GM23338 (cell line): ENCODE measurements at regions not wholly inside any gene's neighbourhood (a gene's known extent, or its start where the extent isn't known, plus 50 kb on each side); places are given as distances from the start of the nearest gene placed in this dataset.

Experiments used
- ATAC-seq: fragments of 200-7000 bp; cut with Tn5 transposase; 3 replicates; pipeline ENCODE4 v1.9.1; 2020
- DNase-seq: peaks from one replicate; pipeline ENCODE4 v3.0.0-alpha.2; 2015; ENCODE audit warnings: low spot score
- H2AFZ ChIP-seq: fragments of 200-600 bp; sonication (generic); 2 replicates; pipeline ENCODE4 v1.8.0; 2016; ENCODE audit warnings: antibody characterized with exemption, mild to moderate bottlenecking, moderate library complexity
- H3F3A ChIP-seq: fragments of 200-600 bp; sonication (generic); replicated peaks from 2 replicates; pipeline ENCODE4 v1.8.0; 2017; ENCODE audit warnings: antibody characterized with exemption, mixed run types, low read depth
- H3K27ac ChIP-seq: fragments of 200-600 bp; sonication (generic); 2 replicates; pipeline ENCODE4 v1.6.1; 2016; ENCODE audit warnings: low read depth
- H3K27me3 ChIP-seq: fragments of 200-600 bp; sonication (generic); 2 replicates; pipeline ENCODE4 v1.8.0; 2016; ENCODE audit warnings: mild to moderate bottlenecking, mixed run types, moderate library complexity; ENCODE audit not compliant: insufficient read depth
- H3K36me3 ChIP-seq: fragments of 200-600 bp; sonication (generic); 2 replicates; pipeline ENCODE4 v1.8.0; 2016; ENCODE audit warnings: mild to moderate bottlenecking; ENCODE audit not compliant: insufficient read depth
- H3K4me1 ChIP-seq: fragments of 200-600 bp; sonication (generic); 2 replicates; pipeline ENCODE4 v1.8.0; 2016; ENCODE audit warnings: mild to moderate bottlenecking, moderate library complexity; ENCODE audit not compliant: insufficient read depth
- H3K4me2 ChIP-seq: fragments of 200-600 bp; sonication (generic); 2 replicates; pipeline ENCODE4 v1.7.1; 2017; ENCODE audit warnings: mixed run types
- H3K4me3 ChIP-seq: fragments of 200-600 bp; sonication (generic); 2 replicates; pipeline ENCODE4 v1.6.1; 2016; ENCODE audit warnings: mixed run types
- H3K79me2 ChIP-seq: fragments of 200-600 bp; sonication (generic); replicated peaks from 2 replicates; pipeline ENCODE4 v1.8.0; 2017; ENCODE audit warnings: mild to moderate bottlenecking; ENCODE audit not compliant: insufficient read depth
- H3K9me2 ChIP-seq: fragments of 200-600 bp; sonication (generic); 2 replicates; pipeline ENCODE4 v1.8.0; 2017; ENCODE audit not compliant: insufficient read depth
- H4K20me1 ChIP-seq: fragments of 200-600 bp; sonication (generic); replicated peaks from 2 replicates; pipeline ENCODE4 v1.8.0; 2017; ENCODE audit warnings: mild to moderate bottlenecking; ENCODE audit not compliant: insufficient read depth
- H3K27ac Mint-ChIP-seq: 2 replicates; pipeline ENCODE4 v1.8.0; 2020; ENCODE audit warnings: inconsistent platforms, mild to moderate bottlenecking, moderate library complexity, mixed read lengths
- H3K27me3 Mint-ChIP-seq: 3 replicates; pipeline ENCODE4 v1.8.0; 2022; ENCODE audit warnings: low read depth, mild to moderate bottlenecking, moderate library complexity, mixed read lengths, inconsistent platforms; ENCODE audit not compliant: insufficient read depth, poor library complexity
- H3K36me3 Mint-ChIP-seq: 3 replicates; pipeline ENCODE4 v1.8.0; 2021; ENCODE audit warnings: low read depth, mild to moderate bottlenecking, inconsistent platforms, moderate library complexity, mixed read lengths
- H3K4me1 Mint-ChIP-seq: 3 replicates; pipeline ENCODE4 v1.8.0; 2020; ENCODE audit warnings: mild to moderate bottlenecking, inconsistent platforms, mixed read lengths
- H3K4me3 Mint-ChIP-seq: 3 replicates; pipeline ENCODE4 v1.8.0; 2021; ENCODE audit warnings: moderate library complexity, mild to moderate bottlenecking, inconsistent platforms, mixed read lengths
- H3K9me3 Mint-ChIP-seq: 3 replicates; pipeline ENCODE4 v1.8.0; 2020; ENCODE audit warnings: moderate library complexity, mild to moderate bottlenecking, inconsistent platforms, mixed read lengths
- CREB1 ChIP-seq: fragments of 250-450 bp; sonication (Bioruptor Pico); IDR thresholded peaks from 2 replicates; pipeline ENCODE4 v1.5.0; 2020; ENCODE audit warnings: low read depth, mild to moderate bottlenecking, moderate library complexity
- CTCF ChIP-seq, 2 experiments: fragments of 200-600 bp in 1 of 2; sonication (generic) in 1 of 2; conservative IDR thresholded peaks; 2 replicates each; pipeline versions ENCODE4 v1.5.1 to v1.6.1; 2016 to 2017; ENCODE audit warnings: antibody characterized with exemption in 2 of 2, low read depth in 2 of 2, mild to moderate bottlenecking in 2 of 2, moderate library complexity in 1 of 2
- ETS1 ChIP-seq: IDR thresholded peaks from 2 replicates; pipeline ENCODE4 v1.6.1; 2016; ENCODE audit warnings: antibody characterized with exemption
- EZH2 ChIP-seq: fragments of 200-600 bp; sonication (generic); IDR thresholded peaks from one replicate; pipeline ENCODE4 v1.8.0; 2017; ENCODE audit warnings: antibody characterized with exemption, mild to moderate bottlenecking, low read depth; ENCODE audit not compliant: unreplicated experiment
- EZH2phosphoT487 ChIP-seq: fragments of 200-600 bp; sonication (generic); IDR thresholded peaks from one replicate; pipeline ENCODE4 v1.8.1; 2018; ENCODE audit warnings: antibody characterized with exemption; ENCODE audit not compliant: unreplicated experiment
- JUNB ChIP-seq: IDR thresholded peaks from one replicate; pipeline ENCODE4 v1.6.1; 2016; ENCODE audit warnings: antibody characterized with exemption; ENCODE audit not compliant: unreplicated experiment
- NANOG ChIP-seq: IDR thresholded peaks from 2 replicates; pipeline ENCODE4 v1.6.1; 2016; ENCODE audit warnings: antibody characterized with exemption, borderline replicate concordance
- POLR2AphosphoS5 ChIP-seq: IDR thresholded peaks from 2 replicates; pipeline ENCODE4 v1.6.1; 2016; ENCODE audit warnings: antibody characterized with exemption, low read depth
- REST ChIP-seq: IDR thresholded peaks from one replicate; pipeline ENCODE4 v1.6.1; 2018; ENCODE audit warnings: antibody characterized with exemption; ENCODE audit not compliant: unreplicated experiment
- STAT1 ChIP-seq: IDR thresholded peaks from one replicate; pipeline ENCODE4 v1.6.1; 2016; ENCODE audit warnings: antibody characterized with exemption; ENCODE audit not compliant: unreplicated experiment
- ZNF114 ChIP-seq: fragments of 250-450 bp; sonication (Bioruptor Pico); IDR thresholded peaks from 2 replicates; pipeline ENCODE4 v1.5.0; 2020; ENCODE audit warnings: mild to moderate bottlenecking, moderate library complexity
- ZNF331 ChIP-seq: fragments of 250-450 bp; sonication (Bioruptor Pico); IDR thresholded peaks from 2 replicates; pipeline ENCODE4 v1.5.0; 2020; ENCODE audit warnings: low read depth, mild to moderate bottlenecking, moderate library complexity
- ZNF462 ChIP-seq: fragments of 250-450 bp; sonication (Bioruptor Pico); IDR thresholded peaks from 2 replicates; pipeline ENCODE4 v1.5.0; 2020; ENCODE audit warnings: mild to moderate bottlenecking, moderate library complexity

GRCh38 chr4:71247706-71248105, 91.1 kb upstream of the SLC4A4 start:
- peaks cover 3% of the 10 kb centered on the region for H3K27me3 Mint-ChIP-seq
- H4K20me1 ChIP-seq = no peaks in the 10 kb centered on the region
- no peaks in the 10 kb centered on the region for H3K36me3 Mint-ChIP-seq
- no peaks in the 10 kb centered on the region for H3K4me1 ChIP-seq
- H3K9me2 ChIP-seq = no peaks in the 10 kb centered on the region
- no peak overlapping the region for H3K27ac ChIP-seq
- ATAC-seq = no peak
- no peaks in the 10 kb centered on the region for H3K36me3 ChIP-seq
- H3K4me3 Mint-ChIP-seq = no peak overlapping the region
- H3K27me3 ChIP-seq = no peaks in the 10 kb centered on the region
- no peak overlapping the region for H3K4me3 ChIP-seq
- H3K4me2 ChIP-seq = no peak overlapping the region
- H3K79me2 ChIP-seq = no peaks in the 10 kb centered on the region
- TF ChIP-seq ZNF462 (CRISPR knock-in tag) (no peak), EZH2phosphoT487 (no peak), POLR2AphosphoS5 (no peak), REST (no peak), ETS1 (no peak), STAT1 (no peak), JUNB (no peak), EZH2 (no peak), ZNF114 (CRISPR knock-in tag) (no peak), CTCF (conservative IDR thresholded peaks at IDR 0.05; ENCODE audit: low read depth in 2 of 2) (no peak), ZNF331 (CRISPR knock-in tag) (no peak), CREB1 (CRISPR knock-in tag) (no peak), NANOG (no peak)
- no peaks in the 10 kb centered on the region for H3F3A ChIP-seq
- no peaks in the 10 kb centered on the region for H3K4me1 Mint-ChIP-seq
- no peak overlapping the region for H2AFZ ChIP-seq
- no peaks in the 10 kb centered on the region for H3K9me3 Mint-ChIP-seq
- H3K27ac Mint-ChIP-seq = no peak overlapping the region
- DNase-seq = no peak
